SK-N-SH (cell line): ENCODE measurements at regions not wholly inside any gene's neighbourhood (a gene's known extent, or its start where the extent isn't known, plus 50 kb on each side); places are given as distances from the start of the nearest gene placed in this dataset.

Experiments used
- CTCF ChIA-PET: fragments of 300-600, 350-600 bp; formaldehyde crosslinking; extraction: SDS; loops from one replicate; lab custom pipeline; 2021; lab: Yijun Ruan, JAX
- POLR2A ChIA-PET: fragments of 350-600 bp; sonication (Branson Sonifier 250); formaldehyde crosslinking; extraction: SDS; loops from one replicate; lab custom pipeline; 2020; ENCODE audit warnings: antibody characterized with exemption, inconsistent platforms; lab: Yijun Ruan, JAX
- DNase-seq: peaks from one replicate; pipeline ENCODE4 v3.0.0; 2012
- H2AFZ ChIP-seq: fragments of 200-600 bp; sonication (generic); 2 replicates; pipeline ENCODE4 v1.8.1; 2016; ENCODE audit warnings: antibody characterized with exemption, mild to moderate bottlenecking, low read depth
- H3F3A ChIP-seq: fragments of 200-600 bp; sonication (generic); replicated peaks from 2 replicates; pipeline ENCODE3; 2016; ENCODE audit warnings: antibody characterized with exemption, mild to moderate bottlenecking; ENCODE audit not compliant: insufficient read depth
- H3K27ac ChIP-seq, 2 experiments: fragments of 200-500 bp in 1 of 2; fragments of 200-600 bp in 1 of 2; sonication (Bioruptor generic) in 1 of 2; sonication (generic), shearing (Covaris generic) in 1 of 2; 2 replicates each; pipeline versions ENCODE4 v1.5.1 to v1.6.1; 2014 to 2016; ENCODE audit warnings: low read depth in 2 of 2, inconsistent platforms in 1 of 2, low read length in 1 of 2, mild to moderate bottlenecking in 1 of 2, mixed read lengths in 1 of 2
- H3K27me3 ChIP-seq: fragments of 200-600 bp; sonication (generic), shearing (Covaris generic); 2 replicates; pipeline ENCODE4 v1.6.1; 2016; ENCODE audit warnings: mixed run types; ENCODE audit not compliant: insufficient read depth
- H3K36me3 ChIP-seq, 2 experiments: fragments of 200-500 bp in 1 of 2; fragments of 200-600 bp in 1 of 2; sonication (Bioruptor generic) in 1 of 2; sonication (generic) in 1 of 2; replicated peaks in 1 of 2; 2 replicates each; pipeline versions ENCODE3 to v1.5.1; 2014 to 2016; ENCODE audit warnings: low read length in 1 of 2, mild to moderate bottlenecking in 1 of 2; ENCODE audit not compliant: insufficient read depth in 2 of 2, control insufficient read depth in 1 of 2
- H3K4me1 ChIP-seq, 2 experiments: fragments of 200-500 bp in 1 of 2; fragments of 200-600 bp in 1 of 2; sonication (Bioruptor generic) in 1 of 2; sonication (generic), shearing (Covaris generic) in 1 of 2; 2 replicates each; pipeline versions ENCODE4 v1.5.1 to v1.6.1; 2014 to 2016; ENCODE audit warnings: low read depth in 1 of 2, low read length in 1 of 2, mixed run types in 1 of 2; ENCODE audit not compliant: insufficient read depth in 2 of 2, control insufficient read depth in 1 of 2
- H3K4me2 ChIP-seq: fragments of 200-600 bp; sonication (generic), shearing (Covaris generic); 2 replicates; pipeline ENCODE4 v1.6.1; 2017; ENCODE audit warnings: mixed run types
- H3K4me3 ChIP-seq, 2 experiments: fragments of 200-500 bp in 1 of 2; fragments of 200-600 bp in 1 of 2; sonication (Bioruptor generic) in 1 of 2; sonication (generic), shearing (Covaris generic) in 1 of 2; 2 replicates each; pipeline versions ENCODE4 v1.5.1 to v1.8.1; 2014 to 2016; ENCODE audit warnings: low read depth in 2 of 2, inconsistent platforms in 1 of 2, low read length in 1 of 2, mild to moderate bottlenecking in 1 of 2, mixed read lengths in 1 of 2, moderate library complexity in 1 of 2
- H3K79me2 ChIP-seq: fragments of 200-600 bp; sonication (generic); 2 replicates; pipeline ENCODE4 v1.8.1; 2017; ENCODE audit warnings: mild to moderate bottlenecking; ENCODE audit not compliant: insufficient read depth
- H3K9ac ChIP-seq: fragments of 200-600 bp; sonication (generic); 2 replicates; pipeline ENCODE4 v1.6.1; 2017; ENCODE audit warnings: mixed run types
- H3K9me2 ChIP-seq: fragments of 200-600 bp; sonication (generic); 2 replicates; pipeline ENCODE4 v1.6.1; 2017; ENCODE audit warnings: mixed run types
- H3K9me3 ChIP-seq: fragments of 200-600 bp; sonication (generic); 2 replicates; pipeline ENCODE4 v1.6.1; 2017; ENCODE audit warnings: mixed run types, mild to moderate bottlenecking, moderate library complexity
- H4K20me1 ChIP-seq: fragments of 200-600 bp; sonication (generic); 2 replicates; pipeline ENCODE4 v1.6.1; 2017; ENCODE audit warnings: mild to moderate bottlenecking, mixed run types; ENCODE audit not compliant: insufficient read depth
- CHD2 ChIP-seq: fragments of 150-350 bp; IDR thresholded peaks from 2 replicates; pipeline ENCODE4 v1.6.1; 2018; ENCODE audit warnings: low read length; ENCODE audit not compliant: partially characterized antibody
- EP300 ChIP-seq, 2 experiments: IDR thresholded peaks; 2 replicates each; pipeline versions ENCODE4 v1.4.0 to v1.6.1; 2012; ENCODE audit warnings: borderline replicate concordance in 1 of 2, low read depth in 1 of 2, low read length in 1 of 2
- FOSL2 ChIP-seq: IDR thresholded peaks from 2 replicates; pipeline ENCODE4 v1.4.0; 2012; ENCODE audit warnings: low read depth, mild to moderate bottlenecking, moderate library complexity, borderline replicate concordance
- FOXJ3 ChIP-seq: sonication (generic); formaldehyde crosslinking; IDR thresholded peaks from 2 replicates; pipeline ENCODE4 v1.5.1; 2020; ENCODE audit warnings: mild to moderate bottlenecking, missing genetic modification reagents
- GATA2 ChIP-seq: sonication (generic); formaldehyde crosslinking; IDR thresholded peaks from 2 replicates; pipeline ENCODE4 v1.5.0; 2020; ENCODE audit warnings: mild to moderate bottlenecking, missing genetic modification reagents
- JUND ChIP-seq: IDR thresholded peaks from 2 replicates; pipeline ENCODE4 v1.4.0; 2012
- MXI1 ChIP-seq: IDR thresholded peaks from 2 replicates; pipeline ENCODE4 v1.6.1; 2012; ENCODE audit warnings: mild to moderate bottlenecking, low read depth, low read length, improper control_type of control experiment
- RAD21 ChIP-seq: IDR thresholded peaks from 2 replicates; pipeline ENCODE4 v1.6.1; 2012; ENCODE audit warnings: mild to moderate bottlenecking, low read length
- RCOR1 ChIP-seq: fragments of 150-350 bp; IDR thresholded peaks from 2 replicates; pipeline ENCODE4 v1.6.1; 2017; ENCODE audit warnings: antibody characterized with exemption, low read length
- RXRA ChIP-seq: IDR thresholded peaks from 2 replicates; pipeline ENCODE4 v1.4.0; 2012; ENCODE audit warnings: low read depth, mild to moderate bottlenecking, borderline replicate concordance
- TCF12 ChIP-seq: IDR thresholded peaks from 2 replicates; pipeline ENCODE4 v1.4.0; 2012
- WGBS: methylation state at CpG from one replicate; pipeline ENCODE4 v1.1.6; 2017; ENCODE audit warnings: low lambda C conversion rate; 5-methylcytosine and 5-hydroxymethylcytosine counted together
- TF ChIP-seq, protein P1 (sequence below): fragments of 200-600 bp; sonication (generic); IDR thresholded peaks from 2 replicates; pipeline ENCODE4 v1.6.1; 2017; ENCODE audit warnings: antibody characterized with exemption, mild to moderate bottlenecking, moderate library complexity
- TF ChIP-seq, protein P2 (sequence below): IDR thresholded peaks from 2 replicates; pipeline ENCODE4 v1.4.0; 2012; ENCODE audit warnings: low read depth, borderline replicate concordance
- TF ChIP-seq, protein P3 (sequence below): IDR thresholded peaks from 2 replicates; pipeline ENCODE4 v1.4.0; 2012; ENCODE audit warnings: low read depth
- TF ChIP-seq, protein P4 (sequence below): fragments of 150-350 bp; IDR thresholded peaks from 2 replicates; pipeline ENCODE4 v1.6.1; 2016; ENCODE audit warnings: mild to moderate bottlenecking, low read depth, low read length

DNA sequence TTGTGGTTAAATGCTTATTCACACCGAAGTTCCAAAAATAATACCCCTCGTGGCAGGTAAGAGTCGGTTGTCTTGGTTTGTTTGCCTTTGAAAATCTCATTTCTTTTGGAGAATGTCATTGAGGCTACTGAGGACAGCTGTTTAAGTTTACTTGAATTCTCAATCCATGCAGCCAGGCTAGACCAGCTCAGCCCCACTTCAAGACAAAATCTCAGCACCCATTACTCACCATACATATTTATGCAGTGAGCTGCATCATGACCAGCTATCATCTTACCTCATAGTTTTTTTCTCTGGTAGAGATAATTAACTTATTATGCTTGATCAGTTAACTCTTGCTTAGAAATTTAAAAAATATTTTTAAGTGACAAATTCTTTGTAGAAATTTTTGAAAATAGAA, 115.9 kb downstream of the HAUS1 start:
- TF ChIP-seq TCF12 (peak; percentile 63; the same call in 1 of the 2 replicates), CHD2 (no peak), JUND (peak; percentile 55), FOSL2 (peak; percentile 62)
- no peaks in the 10 kb centered on the region for H3K27me3 ChIP-seq
- DNase-seq = no peak
- POLR2A ChIA-PET = no interaction called here
- 69% methylated on average over 3 of the region's 3 CpGs for WGBS
- no peak overlapping the region for H3K9ac ChIP-seq
- no peak overlapping the region for H3K4me3 ChIP-seq
- H3K4me2 ChIP-seq = peak overlapping the region; percentile 27; the same call in 1 of the 2 replicates
- no peaks in the 10 kb centered on the region for H3K9me2 ChIP-seq
- CTCF ChIA-PET = interaction anchor here (0.7 to 1.9 kb wide), 3 partner anchors 20 to 61 kb away, joined by 3 to 14 read pairs (median 4); a partner anchor contains a TSS
- peaks cover 7% of the 10 kb centered on the region for H4K20me1 ChIP-seq
- H3F3A ChIP-seq = peaks cover 6% of the 10 kb centered on the region
- no peak overlapping the region for H2AFZ ChIP-seq
- H3K36me3 ChIP-seq = peaks cover 4 to 24% of the 10 kb centered on the region in 2 experiments
- H3K79me2 ChIP-seq = peaks cover 67% of the 10 kb centered on the region
- peak overlapping the region in 1 of 2 experiments; percentile 66; a peak in 2 of 4 replicates for H3K27ac ChIP-seq
- peaks cover 6 to 19% of the 10 kb centered on the region in 2 experiments; a peak in 3 of 4 replicates for H3K4me1 ChIP-seq
- no peaks in the 10 kb centered on the region for H3K9me3 ChIP-seq

DNA sequence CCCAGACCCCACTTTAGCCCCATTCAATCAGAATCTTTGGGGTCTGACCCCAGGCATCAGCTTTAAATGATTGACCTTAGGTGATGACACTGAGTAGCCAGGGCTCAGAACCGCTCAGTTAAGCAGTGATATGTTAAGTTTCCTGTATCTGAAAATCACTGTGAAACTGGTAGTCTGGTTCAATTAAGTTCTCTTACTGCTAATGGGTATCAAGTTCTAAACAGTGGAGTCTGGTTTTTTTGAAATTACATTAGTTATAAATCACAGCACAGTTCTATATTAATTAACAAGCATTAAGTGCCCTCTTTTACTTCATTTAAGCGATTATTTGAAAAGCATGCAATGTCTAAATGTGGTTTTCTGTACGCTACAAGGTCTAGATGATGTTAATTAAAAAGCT, 117.9 kb downstream of the HAUS1 start:
- peaks cover 4 to 12% of the 10 kb centered on the region in 2 experiments for H3K36me3 ChIP-seq
- H3K4me2 ChIP-seq = no peak overlapping the region
- DNase-seq = peak; percentile 22
- H3F3A ChIP-seq = peaks cover 12% of the 10 kb centered on the region
- H3K27ac ChIP-seq = no peak overlapping the region
- TF ChIP-seq RCOR1 (peak; percentile 43; the same call in 1 of the 2 replicates), EP300 (IDR thresholded peaks at IDR 0.05; ENCODE audit: borderline replicate concordance in 1 of 2, low read depth in 1 of 2, low read length in 1 of 2) (peak in 1 of 2 experiments; percentile 51; a peak in 1 of 4 replicates), RAD21 (no peak)
- TF ChIP-seq, all 33 proteins: peak for 2
- H3K9me2 ChIP-seq = no peaks in the 10 kb centered on the region
- H3K27me3 ChIP-seq = no peaks in the 10 kb centered on the region
- no peak overlapping the region for H3K9ac ChIP-seq
- no peak overlapping the region for H3K4me3 ChIP-seq
- POLR2A ChIA-PET = interaction anchor here (0.6 kb wide), 1 partner anchor 30 kb away, joined by 5 read pairs; no protein-coding TSS in a partner anchor
- peaks cover 6 to 15% of the 10 kb centered on the region in 2 experiments; a peak in 3 of 4 replicates for H3K4me1 ChIP-seq
- peaks cover 6% of the 10 kb centered on the region for H4K20me1 ChIP-seq
- peaks cover 73% of the 10 kb centered on the region for H3K79me2 ChIP-seq
- 82% methylated on average over 3 of the region's 3 CpGs for WGBS
- no peak overlapping the region for H2AFZ ChIP-seq
- CTCF ChIA-PET = interaction anchor here (1.1 to 4.1 kb wide), 3 partner anchors 48 to 436 kb away, joined by 3 to 26 read pairs (median 5); a partner anchor contains a TSS
- no peaks in the 10 kb centered on the region for H3K9me3 ChIP-seq

DNA sequence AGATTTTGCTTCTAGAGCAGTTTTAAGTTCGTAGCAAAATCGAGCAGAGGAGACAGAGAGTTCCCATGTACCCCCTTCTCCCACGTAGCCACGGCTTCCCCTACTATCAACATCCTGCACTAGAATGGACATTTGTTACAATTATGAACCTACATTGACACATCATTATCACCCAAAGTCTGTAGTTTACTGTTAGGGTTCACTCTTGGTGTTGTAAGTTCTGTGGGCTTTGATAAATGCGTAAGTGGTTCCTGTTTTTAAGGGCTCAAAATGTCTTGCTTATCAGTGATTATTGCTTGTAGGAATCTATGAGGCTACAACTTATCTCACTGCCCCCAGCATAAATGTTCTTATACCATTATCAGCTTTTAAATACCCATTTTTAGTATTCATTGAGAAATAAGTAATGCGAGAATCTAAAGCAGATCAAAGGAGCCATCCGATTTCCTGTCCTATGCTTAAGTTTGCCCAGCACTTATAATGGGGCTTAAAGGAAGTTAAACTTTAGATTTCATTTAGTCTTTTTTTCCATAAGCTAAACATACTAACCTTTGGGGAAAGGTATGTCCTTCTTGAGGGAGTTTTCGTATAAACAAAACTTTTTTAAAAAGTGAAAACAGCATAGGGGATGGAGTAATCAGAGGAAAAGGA, 118.7 kb downstream of the HAUS1 start:
- Histone ChIP-seq H3K4me2 (no peak overlapping the region), H3K79me2 (peaks cover 80% of the 10 kb centered on the region), H4K20me1 (peaks cover 6% of the 10 kb centered on the region)
- TF ChIP-seq FOXJ3 (no peak), RAD21 (no peak), MXI1 (no peak), RXRA (no peak), GATA2 (CRISPR knock-in tag) (no peak)
- TF ChIP-seq, protein P1, sequence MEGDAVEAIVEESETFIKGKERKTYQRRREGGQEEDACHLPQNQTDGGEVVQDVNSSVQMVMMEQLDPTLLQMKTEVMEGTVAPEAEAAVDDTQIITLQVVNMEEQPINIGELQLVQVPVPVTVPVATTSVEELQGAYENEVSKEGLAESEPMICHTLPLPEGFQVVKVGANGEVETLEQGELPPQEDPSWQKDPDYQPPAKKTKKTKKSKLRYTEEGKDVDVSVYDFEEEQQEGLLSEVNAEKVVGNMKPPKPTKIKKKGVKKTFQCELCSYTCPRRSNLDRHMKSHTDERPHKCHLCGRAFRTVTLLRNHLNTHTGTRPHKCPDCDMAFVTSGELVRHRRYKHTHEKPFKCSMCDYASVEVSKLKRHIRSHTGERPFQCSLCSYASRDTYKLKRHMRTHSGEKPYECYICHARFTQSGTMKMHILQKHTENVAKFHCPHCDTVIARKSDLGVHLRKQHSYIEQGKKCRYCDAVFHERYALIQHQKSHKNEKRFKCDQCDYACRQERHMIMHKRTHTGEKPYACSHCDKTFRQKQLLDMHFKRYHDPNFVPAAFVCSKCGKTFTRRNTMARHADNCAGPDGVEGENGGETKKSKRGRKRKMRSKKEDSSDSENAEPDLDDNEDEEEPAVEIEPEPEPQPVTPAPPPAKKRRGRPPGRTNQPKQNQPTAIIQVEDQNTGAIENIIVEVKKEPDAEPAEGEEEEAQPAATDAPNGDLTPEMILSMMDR = no peak
- TF ChIP-seq, protein P2, sequence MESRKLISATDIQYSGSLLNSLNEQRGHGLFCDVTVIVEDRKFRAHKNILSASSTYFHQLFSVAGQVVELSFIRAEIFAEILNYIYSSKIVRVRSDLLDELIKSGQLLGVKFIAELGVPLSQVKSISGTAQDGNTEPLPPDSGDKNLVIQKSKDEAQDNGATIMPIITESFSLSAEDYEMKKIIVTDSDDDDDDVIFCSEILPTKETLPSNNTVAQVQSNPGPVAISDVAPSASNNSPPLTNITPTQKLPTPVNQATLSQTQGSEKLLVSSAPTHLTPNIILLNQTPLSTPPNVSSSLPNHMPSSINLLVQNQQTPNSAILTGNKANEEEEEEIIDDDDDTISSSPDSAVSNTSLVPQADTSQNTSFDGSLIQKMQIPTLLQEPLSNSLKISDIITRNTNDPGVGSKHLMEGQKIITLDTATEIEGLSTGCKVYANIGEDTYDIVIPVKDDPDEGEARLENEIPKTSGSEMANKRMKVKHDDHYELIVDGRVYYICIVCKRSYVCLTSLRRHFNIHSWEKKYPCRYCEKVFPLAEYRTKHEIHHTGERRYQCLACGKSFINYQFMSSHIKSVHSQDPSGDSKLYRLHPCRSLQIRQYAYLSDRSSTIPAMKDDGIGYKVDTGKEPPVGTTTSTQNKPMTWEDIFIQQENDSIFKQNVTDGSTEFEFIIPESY = no peak
- TF ChIP-seq, protein P3, sequence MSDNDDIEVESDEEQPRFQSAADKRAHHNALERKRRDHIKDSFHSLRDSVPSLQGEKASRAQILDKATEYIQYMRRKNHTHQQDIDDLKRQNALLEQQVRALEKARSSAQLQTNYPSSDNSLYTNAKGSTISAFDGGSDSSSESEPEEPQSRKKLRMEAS = no peak
- TF ChIP-seq, protein P4, sequence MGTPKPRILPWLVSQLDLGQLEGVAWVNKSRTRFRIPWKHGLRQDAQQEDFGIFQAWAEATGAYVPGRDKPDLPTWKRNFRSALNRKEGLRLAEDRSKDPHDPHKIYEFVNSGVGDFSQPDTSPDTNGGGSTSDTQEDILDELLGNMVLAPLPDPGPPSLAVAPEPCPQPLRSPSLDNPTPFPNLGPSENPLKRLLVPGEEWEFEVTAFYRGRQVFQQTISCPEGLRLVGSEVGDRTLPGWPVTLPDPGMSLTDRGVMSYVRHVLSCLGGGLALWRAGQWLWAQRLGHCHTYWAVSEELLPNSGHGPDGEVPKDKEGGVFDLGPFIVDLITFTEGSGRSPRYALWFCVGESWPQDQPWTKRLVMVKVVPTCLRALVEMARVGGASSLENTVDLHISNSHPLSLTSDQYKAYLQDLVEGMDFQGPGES = no peak

More for the DNA sequence above, 118.7 kb downstream of the HAUS1 start:
- Histone ChIP-seq H3F3A (peaks cover 12% of the 10 kb centered on the region), H3K9me2 (no peaks in the 10 kb centered on the region), H3K4me1 (peaks cover 6 to 15% of the 10 kb centered on the region in 2 experiments; a peak in 3 of 4 replicates), H2AFZ (no peak overlapping the region), H3K9me3 (no peaks in the 10 kb centered on the region), H3K9ac (no peak overlapping the region), H3K4me3 (no peak overlapping the region), H3K36me3 (peaks cover 4 to 9% of the 10 kb centered on the region in 2 experiments), H3K27ac (no peak overlapping the region), H3K27me3 (no peaks in the 10 kb centered on the region)
- CTCF ChIA-PET = interaction anchor here (1.0 to 4.1 kb wide), 3 partner anchors 49 to 435 kb away, joined by 4 to 26 read pairs (median 5); a partner anchor contains a TSS
- no peak for DNase-seq
- 96% methylated on average over 8 of the region's 8 CpGs for WGBS
- POLR2A ChIA-PET = interaction anchor here (0.6 kb wide), 1 partner anchor 31 kb away, joined by 5 read pairs; no protein-coding TSS in a partner anchor
